ENCODE measurements at regions not wholly inside any gene's neighbourhood (a gene's known extent, or its start where the extent isn't known, plus 50 kb on each side); places are given as distances from the start of the nearest gene placed in this dataset.

DNA sequence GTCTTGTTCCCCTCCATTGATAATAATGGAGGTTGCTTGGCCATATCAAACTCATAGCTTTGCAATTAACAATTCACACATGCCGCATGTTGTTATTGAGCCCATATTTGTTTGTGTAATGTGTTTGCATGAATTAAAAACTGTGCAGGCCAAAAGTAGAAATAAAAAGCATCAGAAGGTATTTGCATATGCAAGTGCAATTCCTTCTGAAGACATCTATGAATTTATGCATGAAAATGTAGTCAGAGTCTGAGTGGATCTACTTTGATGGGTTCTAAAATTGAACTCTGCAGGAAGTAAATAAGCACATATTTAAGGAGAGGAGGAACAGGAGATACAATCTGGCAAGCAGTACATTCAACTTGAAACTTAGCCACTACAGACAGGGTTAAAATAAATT, 1004.6 kb upstream of the WWC1 start:
- H2BK12ac ChIP-seq (ENCODE audit: low read length) = no peak overlapping the region

DNA sequence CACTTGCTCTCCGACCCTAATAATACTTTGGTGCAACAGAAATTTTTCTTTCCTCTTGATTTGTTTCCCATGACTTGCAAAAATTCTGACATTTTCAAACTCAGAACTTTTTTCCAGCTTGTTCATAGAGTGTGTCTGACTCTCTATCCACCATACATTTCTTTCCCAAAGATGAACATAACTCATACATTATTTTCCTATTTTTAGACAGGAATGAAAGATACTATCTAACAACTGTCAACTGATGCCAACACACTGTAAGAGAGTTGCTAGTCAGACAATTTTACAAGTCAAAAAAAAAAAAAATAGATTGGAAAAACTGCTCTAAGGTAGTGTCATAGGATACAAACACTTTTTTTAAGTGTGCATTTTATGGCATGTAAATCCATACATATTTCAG, 1001.0 kb upstream of the WWC1 start:
- Histone ChIP-seq H3K27ac (ENCODE audit: low read depth, low read length) (no peak overlapping the region), H3K4me1 (ENCODE audit: control insufficient read depth in 1 of 2, insufficient read depth in 2 of 2, low read length in 2 of 2) (peaks cover 3 to 4% of the 10 kb centered on the region in 2 experiments), H2BK120ac (ENCODE audit: insufficient read depth, low read length, poor library complexity) (no peak overlapping the region), H3K14ac (ENCODE audit: low read length) (no peak overlapping the region), H2BK12ac (ENCODE audit: low read length) (no peak overlapping the region), H3K9ac (ENCODE audit: low read length) (no peak overlapping the region), H3K4ac (ENCODE audit: low read depth, low read length) (no peak overlapping the region), H3K79me1 (ENCODE audit: low read length) (no peaks in the 10 kb centered on the region), H4K12ac (ENCODE audit: low read depth, low read length) (no peak overlapping the region), H2BK5ac (ENCODE audit: low read depth, low read length, poor library complexity) (no peak overlapping the region), H3K36me3 (ENCODE audit: control insufficient read depth in 1 of 2, insufficient read depth in 2 of 2, low read length in 2 of 2) (no peaks in the 10 kb centered on the region), H4K8ac (ENCODE audit: low read depth, low read length) (no peak overlapping the region), H2AFZ (ENCODE audit: insufficient read depth, low read length, poor library complexity) (no peak overlapping the region), H3K23ac (ENCODE audit: low read length) (no peak overlapping the region), H3K18ac (ENCODE audit: low read length) (no peak overlapping the region), H3K27me3 (ENCODE audit: insufficient read depth, low read length) (no peaks in the 10 kb centered on the region), H3K9me3 (ENCODE audit: insufficient read depth, low read depth, low read length) (no peaks in the 10 kb centered on the region), H3K4me3 (ENCODE audit: low read depth, low read length) (no peak overlapping the region), H4K91ac (ENCODE audit: low read depth, low read length) (no peak overlapping the region), H2AK5ac (ENCODE audit: low read length) (no peak overlapping the region), H3K4me2 (ENCODE audit: low read length) (no peak overlapping the region), H3K79me2 (ENCODE audit: control insufficient read depth, insufficient read depth, low read length, poor library complexity) (no peaks in the 10 kb centered on the region)
- WGBS (ENCODE audit: extremely low coverage, insufficient coverage, insufficient read length) = no CpG with 5 or more reads among the region's 1 CpG
- no peak for DNase-seq

More for the DNA sequence above, 1004.6 kb upstream of the WWC1 start:
- Histone ChIP-seq H3K23ac (ENCODE audit: low read length) (no peak overlapping the region), H3K14ac (ENCODE audit: low read length) (no peak overlapping the region), H4K8ac (ENCODE audit: low read depth, low read length) (no peak overlapping the region), H3K4ac (ENCODE audit: low read depth, low read length) (no peak overlapping the region), H2AFZ (ENCODE audit: insufficient read depth, low read length, poor library complexity) (no peak overlapping the region), H2BK120ac (ENCODE audit: insufficient read depth, low read length, poor library complexity) (no peak overlapping the region), H3K36me3 (ENCODE audit: control insufficient read depth in 1 of 2, insufficient read depth in 2 of 2, low read length in 2 of 2) (no peaks in the 10 kb centered on the region), H3K27me3 (ENCODE audit: insufficient read depth, low read length) (no peaks in the 10 kb centered on the region), H3K9me3 (ENCODE audit: insufficient read depth, low read depth, low read length) (no peaks in the 10 kb centered on the region), H3K4me2 (ENCODE audit: low read length) (no peak overlapping the region), H3K79me1 (ENCODE audit: low read length) (no peaks in the 10 kb centered on the region), H3K79me2 (ENCODE audit: control insufficient read depth, insufficient read depth, low read length, poor library complexity) (no peaks in the 10 kb centered on the region), H3K9ac (ENCODE audit: low read length) (no peak overlapping the region), H3K27ac (ENCODE audit: low read depth, low read length) (no peak overlapping the region), H2BK5ac (ENCODE audit: low read depth, low read length, poor library complexity) (no peak overlapping the region), H2AK5ac (ENCODE audit: low read length) (no peak overlapping the region), H3K4me1 (ENCODE audit: control insufficient read depth in 1 of 2, insufficient read depth in 2 of 2, low read length in 2 of 2) (no peaks in the 10 kb centered on the region), H4K12ac (ENCODE audit: low read depth, low read length) (no peak overlapping the region), H3K4me3 (ENCODE audit: low read depth, low read length) (no peak overlapping the region), H3K18ac (ENCODE audit: low read length) (no peak overlapping the region), H4K91ac (ENCODE audit: low read depth, low read length) (no peak overlapping the region)
- no peak for DNase-seq
- whole genome bisulfite sequencing (ENCODE audit: extremely low coverage, insufficient coverage, insufficient read length) = no CpG with 5 or more reads among the region's 1 CpG

DNA sequence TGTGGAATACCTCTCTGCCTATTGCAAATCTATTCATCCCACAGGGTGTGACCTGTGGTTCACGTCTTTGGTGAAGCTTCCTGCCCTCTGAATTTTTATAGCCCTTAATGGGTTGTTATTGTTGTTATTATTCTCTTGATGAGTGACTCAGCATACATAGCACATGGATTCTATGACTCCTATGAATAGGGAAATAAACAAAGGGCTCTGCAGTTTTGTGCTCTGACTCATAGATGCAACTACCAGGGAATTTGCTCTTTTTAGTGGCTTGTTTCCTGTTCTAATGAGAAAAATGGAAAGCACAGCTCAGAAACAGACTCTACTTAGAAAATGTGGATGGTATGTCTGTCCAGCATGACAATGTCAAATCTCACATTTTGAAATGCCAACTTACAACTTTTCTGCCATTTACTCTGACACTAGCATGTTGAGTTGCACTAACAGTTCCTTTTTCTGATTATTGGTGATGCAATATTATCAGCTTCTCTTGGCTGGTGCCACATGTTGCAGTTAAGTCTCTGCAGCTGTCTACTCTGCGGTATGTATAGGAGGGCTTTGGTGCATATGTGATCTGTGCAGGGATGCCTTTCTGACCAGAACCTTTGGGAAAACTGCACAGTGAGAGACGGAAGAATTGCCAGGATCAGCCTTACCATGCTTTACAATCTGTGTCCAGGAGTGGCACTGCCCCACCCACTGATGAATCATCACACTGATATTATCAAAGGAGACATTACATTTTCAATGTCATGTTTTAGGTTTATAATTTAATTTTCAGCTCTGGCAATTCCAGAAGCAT, 996.4 kb upstream of the WWC1 start:
- H4K91ac ChIP-seq (ENCODE audit: low read depth, low read length) = no peak overlapping the region
- no peaks in the 10 kb centered on the region for H3K9me3 ChIP-seq (ENCODE audit: insufficient read depth, low read depth, low read length)
- H3K9ac ChIP-seq (ENCODE audit: low read length) = no peak overlapping the region
- H3K79me2 ChIP-seq (ENCODE audit: control insufficient read depth, insufficient read depth, low read length, poor library complexity) = no peaks in the 10 kb centered on the region
- no peak overlapping the region for H2AFZ ChIP-seq (ENCODE audit: insufficient read depth, low read length, poor library complexity)
- no peak overlapping the region for H2BK5ac ChIP-seq (ENCODE audit: low read depth, low read length, poor library complexity)
- no peak overlapping the region for H3K4ac ChIP-seq (ENCODE audit: low read depth, low read length)
- H3K4me2 ChIP-seq (ENCODE audit: low read length) = peak overlapping the region; percentile 40
- H3K4me1 ChIP-seq (ENCODE audit: control insufficient read depth in 1 of 2, insufficient read depth in 2 of 2, low read length in 2 of 2) = peaks cover 5 to 6% of the 10 kb centered on the region in 2 experiments
- no peak overlapping the region for H3K23ac ChIP-seq (ENCODE audit: low read length)
- H2AK5ac ChIP-seq (ENCODE audit: low read length) = no peak overlapping the region
- H3K36me3 ChIP-seq (ENCODE audit: control insufficient read depth in 1 of 2, insufficient read depth in 2 of 2, low read length in 2 of 2) = no peaks in the 10 kb centered on the region
- no peak overlapping the region for H3K18ac ChIP-seq (ENCODE audit: low read length)
- H2BK12ac ChIP-seq (ENCODE audit: low read length) = no peak overlapping the region
- WGBS (ENCODE audit: extremely low coverage, insufficient coverage, insufficient read length) = no CpG with 5 or more reads among the region's 3 CpGs
- H4K8ac ChIP-seq (ENCODE audit: low read depth, low read length) = no peak overlapping the region
- H2BK120ac ChIP-seq (ENCODE audit: insufficient read depth, low read length, poor library complexity) = no peak overlapping the region
- no peak overlapping the region for H3K14ac ChIP-seq (ENCODE audit: low read length)
- peak overlapping the region; percentile 64 for H3K27ac ChIP-seq (ENCODE audit: low read depth, low read length)
- DNase-seq = peak in 1 of 2 donors; percentile 20
- H3K4me3 ChIP-seq (ENCODE audit: low read depth, low read length) = no peak overlapping the region
- H3K79me1 ChIP-seq (ENCODE audit: low read length) = no peaks in the 10 kb centered on the region
- no peaks in the 10 kb centered on the region for H3K27me3 ChIP-seq (ENCODE audit: insufficient read depth, low read length)
- no peak overlapping the region for H4K12ac ChIP-seq (ENCODE audit: low read depth, low read length)

DNA sequence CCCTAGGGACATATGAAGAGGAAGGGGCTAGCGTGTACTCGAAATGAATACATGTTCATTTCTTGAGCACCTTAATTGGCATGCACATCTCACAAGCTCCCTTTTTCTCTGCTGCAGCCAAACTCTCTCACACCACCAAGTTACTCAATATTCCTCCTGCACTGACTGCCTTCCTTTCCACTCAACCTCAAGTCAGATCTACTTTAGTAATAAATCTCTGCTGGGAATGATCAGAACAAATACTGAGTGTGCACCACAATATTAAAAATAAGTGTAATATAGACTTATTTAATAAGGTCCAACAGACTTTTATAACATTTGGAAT, 995.8 kb upstream of the WWC1 start:
- no peak overlapping the region for H4K91ac ChIP-seq (ENCODE audit: low read depth, low read length)

More for the DNA sequence above, 995.8 kb upstream of the WWC1 start:
- H2BK12ac ChIP-seq (ENCODE audit: low read length) = no peak overlapping the region
- H3K36me3 ChIP-seq (ENCODE audit: control insufficient read depth in 1 of 2, insufficient read depth in 2 of 2, low read length in 2 of 2) = no peaks in the 10 kb centered on the region
- no peaks in the 10 kb centered on the region for H3K79me2 ChIP-seq (ENCODE audit: control insufficient read depth, insufficient read depth, low read length, poor library complexity)
- H3K18ac ChIP-seq (ENCODE audit: low read length) = no peak overlapping the region
- H3K9me3 ChIP-seq (ENCODE audit: insufficient read depth, low read depth, low read length) = no peaks in the 10 kb centered on the region
- no peak overlapping the region for H2BK120ac ChIP-seq (ENCODE audit: insufficient read depth, low read length, poor library complexity)
- H2AFZ ChIP-seq (ENCODE audit: insufficient read depth, low read length, poor library complexity) = no peak overlapping the region
- no peak overlapping the region for H3K14ac ChIP-seq (ENCODE audit: low read length)
- no peak overlapping the region for H3K27ac ChIP-seq (ENCODE audit: low read depth, low read length)
- no CpG with 5 or more reads among the region's 2 CpGs for WGBS (ENCODE audit: extremely low coverage, insufficient coverage, insufficient read length)
- no peak overlapping the region for H3K4me2 ChIP-seq (ENCODE audit: low read length)
- DNase-seq = no peak
- no peak overlapping the region for H3K4ac ChIP-seq (ENCODE audit: low read depth, low read length)
- H3K23ac ChIP-seq (ENCODE audit: low read length) = no peak overlapping the region
- no peak overlapping the region for H3K4me3 ChIP-seq (ENCODE audit: low read depth, low read length)
- H3K27me3 ChIP-seq (ENCODE audit: insufficient read depth, low read length) = no peaks in the 10 kb centered on the region
- no peak overlapping the region for H4K12ac ChIP-seq (ENCODE audit: low read depth, low read length)
- H3K79me1 ChIP-seq (ENCODE audit: low read length) = no peaks in the 10 kb centered on the region
- H4K8ac ChIP-seq (ENCODE audit: low read depth, low read length) = no peak overlapping the region
- H3K4me1 ChIP-seq (ENCODE audit: control insufficient read depth in 1 of 2, insufficient read depth in 2 of 2, low read length in 2 of 2) = peaks cover 5 to 6% of the 10 kb centered on the region in 2 experiments
- H3K9ac ChIP-seq (ENCODE audit: low read length) = no peak overlapping the region
- H2AK5ac ChIP-seq (ENCODE audit: low read length) = no peak overlapping the region
- H2BK5ac ChIP-seq (ENCODE audit: low read depth, low read length, poor library complexity) = no peak overlapping the region

All from trophoblast cell (in vitro differentiated cells and primary cell).